PC-3 (cell line): ENCODE measurements at regions not wholly inside any gene's neighbourhood (a gene's known extent, or its start where the extent isn't known, plus 50 kb on each side); places are given as distances from the start of the nearest gene placed in this dataset.
"Not testable (repeated sequence)": the region's sequence is repeated elsewhere in the genome, so short reads cannot be mapped to it uniquely, and the experiment has no call there.

Source experiments
- ATAC-seq: fragments of 200-7000 bp; cut with Tn5 transposase; 2 replicates; pipeline ENCODE4 v1.9.1; 2020; ENCODE audit warnings: mild to moderate bottlenecking, moderate library complexity
- BruUV-seq: library from RNA; stranded (reverse); fragments of 400-500 nt; replicated peaks from 2 replicates; lab custom pipeline; 2021; lab: Mats Ljungman, UMichigan
- CTCF ChIA-PET: fragments of 300-600 bp; sonication (Branson Sonifier 250); formaldehyde crosslinking; loops from one replicate; lab custom pipeline; 2022; ENCODE audit warnings: antibody characterized with exemption; lab: Charles Lee
- POLR2A ChIA-PET: fragments of 300-600 bp; sonication (Branson Sonifier 250); formaldehyde crosslinking; loops from one replicate; lab custom pipeline; 2022; ENCODE audit warnings: antibody characterized with exemption; ENCODE audit not compliant: unreplicated experiment; lab: Charles Lee
- DNase-seq: peaks from one replicate; pipeline ENCODE4 v3.0.0-alpha.2; 2015
- H2AFZ ChIP-seq: fragments of 300-600 bp; sonication (generic); 2 replicates; pipeline ENCODE4 v1.6.0; 2016; ENCODE audit warnings: antibody characterized with exemption, low read length
- H3F3A ChIP-seq: fragments of 300-600 bp; sonication (generic); one replicate; pipeline ENCODE4 v1.6.0; 2017; ENCODE audit warnings: antibody characterized with exemption, low read length, control low read depth, mild to moderate bottlenecking; ENCODE audit not compliant: unreplicated experiment
- H3K27ac ChIP-seq: fragments of 300-600 bp; sonication (generic); 2 replicates; pipeline ENCODE4 v1.5.1; 2016; ENCODE audit warnings: mild to moderate bottlenecking, low read length
- H3K27me3 ChIP-seq: fragments of 300-600 bp; sonication (generic); 2 replicates; pipeline ENCODE4 v1.6.1; 2016; ENCODE audit warnings: low read length, mixed read lengths
- H3K36me3 ChIP-seq: fragments of 300-600 bp; sonication (generic); 2 replicates; pipeline ENCODE4 v1.6.1; 2016; ENCODE audit warnings: low read depth, mixed run types, low read length, mixed read lengths
- H3K4me1 ChIP-seq: fragments of 300-600 bp; sonication (generic); 2 replicates; pipeline ENCODE4 v1.5.1; 2016; ENCODE audit warnings: low read length; ENCODE audit not compliant: insufficient read depth
- H3K4me2 ChIP-seq: fragments of 300-600 bp; sonication (generic); 2 replicates; pipeline ENCODE4 v1.6.0; 2016; ENCODE audit warnings: low read length
- H3K4me3 ChIP-seq: fragments of 300-600 bp; sonication (generic); 2 replicates; pipeline ENCODE4 v1.5.1; 2016; ENCODE audit warnings: mild to moderate bottlenecking, low read length, mixed read lengths
- H3K79me2 ChIP-seq: fragments of 300-600 bp; sonication (generic); 2 replicates; pipeline ENCODE4 v1.6.1; 2017; ENCODE audit warnings: low read length, mixed read lengths
- H3K9ac ChIP-seq: fragments of 300-600 bp; sonication (generic); 2 replicates; pipeline ENCODE4 v1.6.0; 2016; ENCODE audit warnings: mild to moderate bottlenecking, low read length
- H3K9me2 ChIP-seq: fragments of 300-600 bp; sonication (generic); replicated peaks from 2 replicates; pipeline ENCODE4 v1.6.1; 2016; ENCODE audit warnings: mixed run types, low read length, mixed read lengths
- H3K9me3 ChIP-seq: fragments of 300-600 bp; sonication (generic); 2 replicates; pipeline ENCODE4 v1.6.1; 2016; ENCODE audit warnings: low read length, mixed read lengths
- H4K20me1 ChIP-seq: fragments of 300-600 bp; sonication (generic); 2 replicates; pipeline ENCODE4 v1.6.1; 2016; ENCODE audit warnings: low read length, mixed read lengths
- EZH2 ChIP-seq: fragments of 300-600 bp; sonication (generic); IDR thresholded peaks from one replicate; pipeline ENCODE4 v1.6.1; 2017; ENCODE audit warnings: antibody characterized with exemption, mild to moderate bottlenecking, low read length; ENCODE audit not compliant: unreplicated experiment
- EZH2phosphoT487 ChIP-seq: fragments of 300-600 bp; sonication (generic); IDR thresholded peaks from 2 replicates; pipeline ENCODE4 v1.6.1; 2018; ENCODE audit warnings: mild to moderate bottlenecking, antibody characterized with exemption, low read length, borderline replicate concordance
- intact Hi-C: fragments of 100-400 bp; cut with micrococcal nuclease; formaldehyde crosslinking; loops from 2 replicates; pipeline ENCODE4 v1.9.0; 2023
- TF ChIP-seq, protein P1 (sequence below): fragments of 300-600 bp; sonication (generic); conservative IDR thresholded peaks from 2 replicates; pipeline ENCODE4 v1.5.1; 2017; ENCODE audit warnings: antibody characterized with exemption, low read depth, mild to moderate bottlenecking, low read length

DNA sequence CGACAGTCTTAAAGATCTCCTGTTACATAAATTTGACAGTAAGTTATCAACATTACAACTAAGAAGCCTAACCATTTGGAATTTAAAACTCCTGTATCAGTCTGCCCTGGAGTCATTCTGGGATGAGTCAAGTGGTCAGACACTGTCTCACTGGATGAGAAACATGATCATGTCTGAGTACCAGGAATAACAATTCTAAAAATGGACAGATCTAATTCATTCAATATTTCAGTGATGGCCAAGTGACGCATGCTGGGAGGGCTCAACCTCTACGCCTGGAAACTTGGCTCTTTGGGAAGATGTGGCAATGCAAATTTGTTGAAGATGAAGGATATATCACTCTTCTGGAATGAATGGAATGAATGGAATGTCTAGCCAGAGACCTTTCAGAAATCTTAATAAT is 1427.2 kb downstream of the STIM2 start:
- no peaks in the 10 kb centered on the region for H3F3A ChIP-seq
- TF ChIP-seq, protein P1, sequence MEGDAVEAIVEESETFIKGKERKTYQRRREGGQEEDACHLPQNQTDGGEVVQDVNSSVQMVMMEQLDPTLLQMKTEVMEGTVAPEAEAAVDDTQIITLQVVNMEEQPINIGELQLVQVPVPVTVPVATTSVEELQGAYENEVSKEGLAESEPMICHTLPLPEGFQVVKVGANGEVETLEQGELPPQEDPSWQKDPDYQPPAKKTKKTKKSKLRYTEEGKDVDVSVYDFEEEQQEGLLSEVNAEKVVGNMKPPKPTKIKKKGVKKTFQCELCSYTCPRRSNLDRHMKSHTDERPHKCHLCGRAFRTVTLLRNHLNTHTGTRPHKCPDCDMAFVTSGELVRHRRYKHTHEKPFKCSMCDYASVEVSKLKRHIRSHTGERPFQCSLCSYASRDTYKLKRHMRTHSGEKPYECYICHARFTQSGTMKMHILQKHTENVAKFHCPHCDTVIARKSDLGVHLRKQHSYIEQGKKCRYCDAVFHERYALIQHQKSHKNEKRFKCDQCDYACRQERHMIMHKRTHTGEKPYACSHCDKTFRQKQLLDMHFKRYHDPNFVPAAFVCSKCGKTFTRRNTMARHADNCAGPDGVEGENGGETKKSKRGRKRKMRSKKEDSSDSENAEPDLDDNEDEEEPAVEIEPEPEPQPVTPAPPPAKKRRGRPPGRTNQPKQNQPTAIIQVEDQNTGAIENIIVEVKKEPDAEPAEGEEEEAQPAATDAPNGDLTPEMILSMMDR, result no peak
- no peak for TF ChIP-seq EZH2phosphoT487
- TF ChIP-seq EZH2, result no peak
- ChIA-PET POLR2A (no interaction called here), CTCF (no interaction called here)
- peak overlapping the region; percentile 51 for H3K4me2 ChIP-seq
- intact Hi-C loops, result no loop called here
- no peaks in the 10 kb centered on the region for H3K9me3 ChIP-seq
- no peak overlapping the region for H2AFZ ChIP-seq
- BruUV-seq, result no TSS peak
- H3K27ac ChIP-seq, result peak overlapping the region; percentile 68
- H3K9ac ChIP-seq, result no peak overlapping the region
- H3K36me3 ChIP-seq, result no peaks in the 10 kb centered on the region
- no peaks in the 10 kb centered on the region for H4K20me1 ChIP-seq
- no peaks in the 10 kb centered on the region for H3K27me3 ChIP-seq
- peak; percentile 91 for DNase-seq
- H3K79me2 ChIP-seq, result no peaks in the 10 kb centered on the region
- no peaks in the 10 kb centered on the region for H3K9me2 ChIP-seq
- peaks cover 14% of the 10 kb centered on the region for H3K4me1 ChIP-seq
- H3K4me3 ChIP-seq, result no peak overlapping the region
- peak; percentile 90 for ATAC-seq

DNA sequence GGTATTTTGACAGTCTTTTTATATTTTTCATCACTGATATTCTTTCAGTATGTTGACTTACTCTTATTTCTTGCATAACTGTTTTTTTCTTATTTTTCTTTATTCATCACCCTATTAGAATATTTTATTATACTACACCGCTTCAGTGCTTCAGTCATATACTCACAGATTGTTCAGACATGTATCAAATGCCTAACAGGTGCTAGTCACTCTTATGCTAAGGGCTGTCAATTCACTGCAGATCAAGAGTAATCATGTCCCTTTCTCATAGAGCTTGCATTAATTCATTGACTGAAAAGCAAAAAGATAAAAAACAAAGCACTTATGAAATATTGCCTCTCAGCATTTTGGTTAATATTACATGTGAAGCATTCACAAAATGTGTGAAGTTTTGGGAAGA is 1435.6 kb downstream of the STIM2 start:
- Histone ChIP-seq H3K9ac (no peak overlapping the region), H3K4me2 (no peak overlapping the region), H3K9me3 (no peaks in the 10 kb centered on the region), H4K20me1 (no peaks in the 10 kb centered on the region), H3K9me2 (no peaks in the 10 kb centered on the region), H3K79me2 (no peaks in the 10 kb centered on the region), H3K4me3 (no peak overlapping the region), H3K4me1 (no peaks in the 10 kb centered on the region), H3K27ac (no peak overlapping the region), H3K36me3 (no peaks in the 10 kb centered on the region), H2AFZ (no peak overlapping the region), H3F3A (no peaks in the 10 kb centered on the region), H3K27me3 (no peaks in the 10 kb centered on the region)
- no peak for ATAC-seq
- intact Hi-C loops, result no loop called here
- TF ChIP-seq EZH2, result no peak
- TF ChIP-seq, protein P1, result no peak
- TF ChIP-seq EZH2phosphoT487, result no peak
- ChIA-PET CTCF (no interaction called here), POLR2A (no interaction called here)
- DNase-seq, result no peak
- BruUV-seq, result no TSS peak

DNA sequence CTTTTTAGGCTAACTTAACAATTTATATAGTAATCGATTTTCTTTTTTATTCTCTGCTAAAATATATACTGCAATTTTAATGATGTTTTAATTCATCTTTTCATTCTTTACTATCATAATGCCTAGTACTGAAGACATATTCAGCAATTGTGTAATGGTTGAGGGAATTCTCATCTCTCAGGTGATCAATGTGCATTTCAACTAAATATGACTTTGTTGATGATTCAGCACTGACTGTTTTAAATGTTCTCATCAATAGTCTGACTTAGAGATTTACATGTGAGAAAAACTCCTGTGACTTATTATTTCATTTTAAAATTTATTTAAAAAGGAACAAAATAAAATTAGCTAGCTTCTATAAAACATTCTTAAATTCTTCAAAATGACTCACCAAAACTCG is 1450.3 kb downstream of the STIM2 start:
- BruUV-seq, result no TSS peak
- Histone ChIP-seq H3K4me2 (no peak overlapping the region), H3K27me3 (no peaks in the 10 kb centered on the region), H4K20me1 (no peaks in the 10 kb centered on the region), H3K4me1 (no peaks in the 10 kb centered on the region), H3F3A (no peaks in the 10 kb centered on the region), H3K79me2 (no peaks in the 10 kb centered on the region), H3K36me3 (no peaks in the 10 kb centered on the region), H2AFZ (no peak overlapping the region), H3K9ac (no peak overlapping the region), H3K9me3 (no peaks in the 10 kb centered on the region), H3K27ac (no peak overlapping the region), H3K4me3 (no peak overlapping the region), H3K9me2 (no peaks in the 10 kb centered on the region)
- intact Hi-C loops, result no loop called here
- TF ChIP-seq EZH2phosphoT487 (no peak), EZH2 (no peak)
- TF ChIP-seq, protein P1, result no peak
- POLR2A ChIA-PET, result no interaction called here
- CTCF ChIA-PET, result no interaction called here
- ATAC-seq, result no peak
- no peak for DNase-seq

DNA sequence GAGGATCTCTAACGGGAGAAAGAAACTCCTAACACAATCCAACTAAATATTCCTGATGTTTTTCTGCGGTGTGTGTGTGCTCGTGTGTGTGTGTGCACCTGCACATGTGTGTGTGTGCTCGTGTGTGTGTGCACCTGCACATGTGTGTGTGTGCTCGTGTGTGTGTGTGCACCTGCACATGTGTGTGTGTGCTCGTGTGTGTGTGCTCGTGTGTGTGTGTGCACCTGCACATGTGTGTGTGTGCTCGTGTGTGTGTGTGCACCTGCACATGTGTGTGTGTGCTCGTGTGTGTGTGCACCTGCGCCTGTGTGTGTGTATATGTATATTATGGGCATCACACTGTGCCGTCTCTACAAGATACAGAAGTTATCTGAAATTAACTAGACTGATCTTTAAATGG is 1451.9 kb downstream of the STIM2 start:
- H2AFZ ChIP-seq, H3K36me3 ChIP-seq, H3K9ac ChIP-seq, H4K20me1 ChIP-seq, POLR2A ChIA-PET, H3K4me1 ChIP-seq, BruUV-seq, H3K9me3 ChIP-seq, CTCF ChIA-PET, ATAC-seq, H3K27ac ChIP-seq, DNase-seq, H3K4me3 ChIP-seq, H3K4me2 ChIP-seq, H3K27me3 ChIP-seq, H3F3A ChIP-seq, H3K9me2 ChIP-seq, H3K79me2 ChIP-seq, intact Hi-C loops: not testable (repeated sequence)
